Heart left ventricle (tissue), 13 donors: ENCODE measurements at regions not wholly inside any gene's neighbourhood (a gene's known extent, or its start where the extent isn't known, plus 50 kb on each side); places are given as distances from the start of the nearest gene placed in this dataset.

Source experiments
- POLR2A ChIP-seq, 2 donors: fragments of 450-650 bp; IDR thresholded peaks; one replicate each; pipeline ENCODE4 v1.6.1; 2017; ENCODE audit warnings: antibody characterized with exemption in 2 of 2, mild to moderate bottlenecking in 2 of 2, moderate library complexity in 2 of 2
- TF ChIP-seq, protein P1 (sequence below), 12 donors: fragments of 200-600 bp; sonication (generic) in 4 of 12; IDR thresholded peaks; one replicate each; pipeline versions ENCODE4 v1.5.0 to v1.8.0; 2018 to 2022; ENCODE audit warnings: antibody characterized with exemption in 12 of 12, mild to moderate bottlenecking in 5 of 12
- donor health status: ischemic (EF 13 %, LVEDD 7.1; RV severe dilation, severe dysfunction).
- donor health status: DM: no; HTN: yes; CAD: no.
- donor health status: DM: no; HTN: no; CAD: no.
- donor health status: ischemic (EF 25% LVEDD 6.9; RV normal size, moderate dysfunction).
- donor health status: ischemic (EF 25% LVEDD 5.7; RV mildly dilated, moderate dysfunction).
- donor health status: ischemic (EF 35%, LVEDD 5.7; RV mildly dilated, moderate dysfunction).
- donor health status: nonischemic (EF 11% LVEDD 7.7; RV severe dilation, severe dysfunction).
- donor health status: DM: yes; HTN: yes; CAD: no.
- donor health status: PGD.
- donor health status: ischemic (EF 29% LVEDD 5.4; RV normal size, mild dysfunction).
- donor health status: nonischemic (EF 23%, LVEDD 6.1; RV moderate dilation, normal function).

DNA sequence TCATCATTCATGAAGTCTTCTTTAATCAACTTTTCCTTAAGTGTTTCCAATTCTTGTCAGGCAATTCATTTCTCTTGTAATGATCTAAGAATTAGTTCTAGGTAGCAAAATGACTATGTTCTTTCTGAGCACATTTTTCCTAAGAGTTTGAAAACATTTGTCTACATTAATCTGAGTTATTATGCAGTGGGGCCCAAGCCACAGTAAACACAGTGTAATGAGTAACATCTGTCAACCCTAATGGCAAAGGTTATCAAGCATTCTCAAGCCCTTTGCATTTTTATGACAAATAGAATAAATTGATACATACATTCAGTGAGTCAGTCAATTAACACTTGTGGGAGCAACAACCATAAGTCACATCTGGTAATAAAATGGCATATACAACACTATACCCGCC is 106.7 kb upstream of the ZC3H12C start:
- TF ChIP-seq, protein P1, sequence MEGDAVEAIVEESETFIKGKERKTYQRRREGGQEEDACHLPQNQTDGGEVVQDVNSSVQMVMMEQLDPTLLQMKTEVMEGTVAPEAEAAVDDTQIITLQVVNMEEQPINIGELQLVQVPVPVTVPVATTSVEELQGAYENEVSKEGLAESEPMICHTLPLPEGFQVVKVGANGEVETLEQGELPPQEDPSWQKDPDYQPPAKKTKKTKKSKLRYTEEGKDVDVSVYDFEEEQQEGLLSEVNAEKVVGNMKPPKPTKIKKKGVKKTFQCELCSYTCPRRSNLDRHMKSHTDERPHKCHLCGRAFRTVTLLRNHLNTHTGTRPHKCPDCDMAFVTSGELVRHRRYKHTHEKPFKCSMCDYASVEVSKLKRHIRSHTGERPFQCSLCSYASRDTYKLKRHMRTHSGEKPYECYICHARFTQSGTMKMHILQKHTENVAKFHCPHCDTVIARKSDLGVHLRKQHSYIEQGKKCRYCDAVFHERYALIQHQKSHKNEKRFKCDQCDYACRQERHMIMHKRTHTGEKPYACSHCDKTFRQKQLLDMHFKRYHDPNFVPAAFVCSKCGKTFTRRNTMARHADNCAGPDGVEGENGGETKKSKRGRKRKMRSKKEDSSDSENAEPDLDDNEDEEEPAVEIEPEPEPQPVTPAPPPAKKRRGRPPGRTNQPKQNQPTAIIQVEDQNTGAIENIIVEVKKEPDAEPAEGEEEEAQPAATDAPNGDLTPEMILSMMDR (IDR thresholded peaks at IDR 0.05) = no peak
- TF ChIP-seq POLR2A (IDR thresholded peaks at IDR 0.05) = no peak
